ENCODE measurements at regions not wholly inside any gene's neighbourhood (a gene's known extent, or its start where the extent isn't known, plus 50 kb on each side); places are given as distances from the start of the nearest gene placed in this dataset.

DNA sequence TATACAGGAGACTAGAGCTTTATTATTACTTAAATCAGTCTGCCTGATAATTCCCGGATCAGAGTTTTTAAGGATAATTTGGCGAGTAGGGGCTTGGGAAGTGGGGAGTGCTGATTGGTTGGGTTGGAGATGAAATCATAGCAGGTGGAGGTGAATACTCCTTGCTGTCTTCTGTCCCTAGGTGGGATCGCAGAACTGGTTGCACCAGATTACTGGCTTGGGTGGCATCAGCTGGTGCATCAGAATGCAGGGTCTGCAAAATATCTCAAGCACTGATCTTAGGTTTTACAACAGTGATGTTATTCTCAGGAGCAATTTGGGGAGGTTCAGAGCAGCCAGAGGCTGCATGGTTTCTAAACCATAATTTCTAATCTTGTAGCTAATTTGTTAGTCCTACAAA is 68.1 kb downstream of the KIF4B start:
- ATAC-seq (ENCODE audit: low read depth) = no peak
- Histone ChIP-seq H3K4me2 (ENCODE audit: low read depth, low read length) (no peak overlapping the region), H3K4me1 (ENCODE audit: control insufficient read depth, insufficient read depth, low read length) (no peaks in the 10 kb centered on the region; the same call in 1 of the 2 replicates), H4K5ac (ENCODE audit: low read depth, low read length) (no peak overlapping the region; the same call in 1 of the 2 replicates), H2BK20ac (ENCODE audit: low read depth, low read length) (peak overlapping the region; percentile 45), H2AFZ (replicated peaks; ENCODE audit: low read length, poor library complexity) (peak overlapping the region; percentile 21), H2AK9ac (replicated peaks; ENCODE audit: low read depth, low read length, poor library complexity) (no peak overlapping the region), H3K14ac (replicated peaks; ENCODE audit: low read depth, low read length) (peak overlapping the region; percentile 3; the same call in 1 of the 2 replicates), H3K79me1 (ENCODE audit: low read depth in 1 of 2, low read length in 2 of 2) (no peaks in the 10 kb centered on the region), H3K18ac (ENCODE audit: low read depth, low read length) (no peak overlapping the region), H3K9me3 (ENCODE audit: control insufficient read depth, insufficient read depth, low read length) (peaks cover 3% of the 10 kb centered on the region; the same call in 1 of the 2 replicates), H2AK5ac (ENCODE audit: low read depth, low read length) (no peak overlapping the region), H3K4ac (ENCODE audit: low read depth, low read length) (peak overlapping the region; percentile 15; the same call in 1 of the 2 replicates), H3K27me3 (ENCODE audit: control insufficient read depth, insufficient read depth, low read length) (no peaks in the 10 kb centered on the region), H3K56ac (ENCODE audit: extremely low read depth, insufficient read depth, low read length) (no peak overlapping the region), H3K27ac (ENCODE audit: insufficient read depth, low read length) (no peak overlapping the region), H3K4me3 (ENCODE audit: insufficient read depth, low read depth, low read length) (no peak overlapping the region), H2BK120ac (ENCODE audit: low read depth, low read length) (peak overlapping the region; percentile 13; the same call in 1 of the 2 replicates), H3K36me3 (ENCODE audit: control insufficient read depth, insufficient read depth, low read length) (no peaks in the 10 kb centered on the region), H4K91ac (ENCODE audit: insufficient read depth, low read depth, low read length) (peak overlapping the region; percentile 51; the same call in 1 of the 2 replicates), H3K23ac (ENCODE audit: low read depth, low read length) (no peak overlapping the region), H2BK15ac (ENCODE audit: low read depth, low read length) (no peak overlapping the region), H4K20me1 (ENCODE audit: insufficient read depth, low read length) (no peaks in the 10 kb centered on the region), H4K8ac (ENCODE audit: low read depth in 2 of 2, low read length in 2 of 2) (peak overlapping the region in 1 of 2 experiments; percentile 91; a peak in 2 of 4 replicates), H3K9ac (ENCODE audit: low read depth, low read length) (no peak overlapping the region), H2BK5ac (ENCODE audit: low read depth, low read length, poor library complexity, severe bottlenecking) (peak overlapping the region; percentile 91), H3K9me1 (ENCODE audit: insufficient read depth, low read length) (no peaks in the 10 kb centered on the region)
- dilution Hi-C loops (cut with HindIII; ENCODE audit: low sequenced_read_pairs, unreplicated experiment) (no loop called here), intact Hi-C loops (cut with micrococcal nuclease) (no loop called here), in situ Hi-C loops (cut with MboI; ENCODE audit: low sequenced_read_pairs) (no loop called here)
- no peak for DNase-seq
- WGBS, 2 experiments (ENCODE audit: extremely low coverage in 2 of 2, insufficient read length in 1 of 2) = no CpG with 5 or more reads among the region's 3 CpGs
- CTCF ChIA-PET = no interaction called here
- BruUV-seq (replicated peaks) = no TSS peak
- POLR2A ChIA-PET (ENCODE audit: unreplicated experiment) = no interaction called here
- TF ChIP-seq MXI1 (IDR thresholded peaks at IDR 0.05; ENCODE audit: borderline replicate concordance, low read depth, low read length) = no peak
- TF ChIP-seq FOS (IDR thresholded peaks at IDR 0.05; ENCODE audit: low read depth, low read length) = no peak
- TF ChIP-seq, protein P1, sequence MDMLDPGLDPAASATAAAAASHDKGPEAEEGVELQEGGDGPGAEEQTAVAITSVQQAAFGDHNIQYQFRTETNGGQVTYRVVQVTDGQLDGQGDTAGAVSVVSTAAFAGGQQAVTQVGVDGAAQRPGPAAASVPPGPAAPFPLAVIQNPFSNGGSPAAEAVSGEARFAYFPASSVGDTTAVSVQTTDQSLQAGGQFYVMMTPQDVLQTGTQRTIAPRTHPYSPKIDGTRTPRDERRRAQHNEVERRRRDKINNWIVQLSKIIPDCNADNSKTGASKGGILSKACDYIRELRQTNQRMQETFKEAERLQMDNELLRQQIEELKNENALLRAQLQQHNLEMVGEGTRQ (IDR thresholded peaks at IDR 0.05; ENCODE audit: low read depth, low read length) = no peak
- TF ChIP-seq SMC3 (IDR thresholded peaks at IDR 0.05; ENCODE audit: low read depth, low read length) = no peak
- no peak for TF ChIP-seq RFX5 (IDR thresholded peaks at IDR 0.05; ENCODE audit: low read depth, low read length)
- TF ChIP-seq POLR2A (IDR thresholded peaks at IDR 0.05; ENCODE audit: low read depth, low read length) = no peak
- TF ChIP-seq NFE2L2 (IDR thresholded peaks at IDR 0.05; ENCODE audit: low read depth, low read length) = no peak
- no peak for TF ChIP-seq RAD21 (IDR thresholded peaks at IDR 0.05; ENCODE audit: low read length)
- TF ChIP-seq, protein P2, sequence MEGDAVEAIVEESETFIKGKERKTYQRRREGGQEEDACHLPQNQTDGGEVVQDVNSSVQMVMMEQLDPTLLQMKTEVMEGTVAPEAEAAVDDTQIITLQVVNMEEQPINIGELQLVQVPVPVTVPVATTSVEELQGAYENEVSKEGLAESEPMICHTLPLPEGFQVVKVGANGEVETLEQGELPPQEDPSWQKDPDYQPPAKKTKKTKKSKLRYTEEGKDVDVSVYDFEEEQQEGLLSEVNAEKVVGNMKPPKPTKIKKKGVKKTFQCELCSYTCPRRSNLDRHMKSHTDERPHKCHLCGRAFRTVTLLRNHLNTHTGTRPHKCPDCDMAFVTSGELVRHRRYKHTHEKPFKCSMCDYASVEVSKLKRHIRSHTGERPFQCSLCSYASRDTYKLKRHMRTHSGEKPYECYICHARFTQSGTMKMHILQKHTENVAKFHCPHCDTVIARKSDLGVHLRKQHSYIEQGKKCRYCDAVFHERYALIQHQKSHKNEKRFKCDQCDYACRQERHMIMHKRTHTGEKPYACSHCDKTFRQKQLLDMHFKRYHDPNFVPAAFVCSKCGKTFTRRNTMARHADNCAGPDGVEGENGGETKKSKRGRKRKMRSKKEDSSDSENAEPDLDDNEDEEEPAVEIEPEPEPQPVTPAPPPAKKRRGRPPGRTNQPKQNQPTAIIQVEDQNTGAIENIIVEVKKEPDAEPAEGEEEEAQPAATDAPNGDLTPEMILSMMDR (conservative IDR thresholded peaks at IDR 0.05; ENCODE audit: low read depth, low read length) = no peak
- no peak for TF ChIP-seq BHLHE40 (IDR thresholded peaks at IDR 0.05; ENCODE audit: low read depth, low read length)
- TF ChIP-seq MAFK (IDR thresholded peaks at IDR 0.05; ENCODE audit: low read depth, low read length) = no peak
- TF ChIP-seq CHD1 (IDR thresholded peaks at IDR 0.05; ENCODE audit: low read depth, low read length) = no peak
- TF ChIP-seq MAZ (IDR thresholded peaks at IDR 0.05; ENCODE audit: borderline replicate concordance, low read depth, low read length) = no peak
- no peak for TF ChIP-seq RCOR1 (IDR thresholded peaks at IDR 0.05; ENCODE audit: insufficient replicate concordance, low read length)
- TF ChIP-seq CEBPB (IDR thresholded peaks at IDR 0.05; ENCODE audit: low read depth, low read length) = no peak
- TF ChIP-seq, protein P3, sequence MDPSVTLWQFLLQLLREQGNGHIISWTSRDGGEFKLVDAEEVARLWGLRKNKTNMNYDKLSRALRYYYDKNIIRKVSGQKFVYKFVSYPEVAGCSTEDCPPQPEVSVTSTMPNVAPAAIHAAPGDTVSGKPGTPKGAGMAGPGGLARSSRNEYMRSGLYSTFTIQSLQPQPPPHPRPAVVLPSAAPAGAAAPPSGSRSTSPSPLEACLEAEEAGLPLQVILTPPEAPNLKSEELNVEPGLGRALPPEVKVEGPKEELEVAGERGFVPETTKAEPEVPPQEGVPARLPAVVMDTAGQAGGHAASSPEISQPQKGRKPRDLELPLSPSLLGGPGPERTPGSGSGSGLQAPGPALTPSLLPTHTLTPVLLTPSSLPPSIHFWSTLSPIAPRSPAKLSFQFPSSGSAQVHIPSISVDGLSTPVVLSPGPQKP (IDR thresholded peaks at IDR 0.05; ENCODE audit: borderline replicate concordance, low read depth, low read length) = no peak
